B cell (primary cell): ENCODE measurements at regions not wholly inside any gene's neighbourhood (a gene's known extent, or its start where the extent isn't known, plus 50 kb on each side); places are given as distances from the start of the nearest gene placed in this dataset.

Source experiments
- ATAC-seq: fragments of 200-7000 bp; cut with Tn5 transposase; one replicate; pipeline ENCODE4 v1.10.0; 2021; ENCODE audit warnings: low read depth, mild to moderate bottlenecking, moderate number of reproducible peaks, moderate library complexity
- CTCF ChIA-PET: fragments of 350-600 bp; sonication (Branson Sonifier 250); formaldehyde crosslinking; loops from one replicate; lab custom pipeline; 2021; ENCODE audit warnings: antibody characterized with exemption, inconsistent platforms; lab: Charles Lee
- POLR2A ChIA-PET: fragments of 350-600 bp; sonication (Branson Sonifier 250); formaldehyde crosslinking; loops from one replicate; lab custom pipeline; 2021; ENCODE audit warnings: antibody characterized with exemption; lab: Charles Lee
- DNase-seq: peaks from one replicate; pipeline ENCODE4 v3.0.0; 2013
- H2AFZ ChIP-seq: 2 replicates; pipeline ENCODE4 v1.6.1; 2012; ENCODE audit warnings: mild to moderate bottlenecking, low read depth, low read length; ENCODE audit not compliant: insufficient read depth, poor library complexity, severe bottlenecking
- H3K27ac ChIP-seq, 2 donors: 1 replicate in 1 of 2; 2 replicates in 1 of 2; pipeline ENCODE4 v1.5.1; 2012 to 2013; ENCODE audit warnings: low read length in 2 of 2, mild to moderate bottlenecking in 2 of 2, moderate library complexity in 1 of 2
- H3K27me3 ChIP-seq, 4 experiments: fragments of 200-600 bp in 1 of 4; sonication (generic) in 1 of 4; replicated peaks in 1 of 4; 1 replicate in 2 of 4; 2 replicates in 2 of 4; pipeline versions ENCODE4 v1.6.1 to v1.7.0; 2013 to 2016; ENCODE audit warnings: low read length in 3 of 4, mild to moderate bottlenecking in 2 of 4, mixed read lengths in 1 of 4, moderate library complexity in 1 of 4; ENCODE audit not compliant: insufficient read depth in 4 of 4, control insufficient read depth in 3 of 4; ENCODE audit errors: control extremely low read depth in 1 of 4
- H3K36me3 ChIP-seq, 2 experiments: replicated peaks in 1 of 2; 1 replicate in 1 of 2; 2 replicates in 1 of 2; pipeline versions ENCODE4 v1.6.1 to v1.7.1; 2013; ENCODE audit warnings: low read length in 1 of 2; ENCODE audit not compliant: insufficient read depth in 2 of 2, control insufficient read depth in 1 of 2; ENCODE audit errors: control extremely low read depth in 1 of 2, extremely low read depth in 1 of 2
- H3K4me1 ChIP-seq, 2 donors: fragments of 200-600 bp in 1 of 2; sonication (generic) in 1 of 2; 1 replicate in 1 of 2; 2 replicates in 1 of 2; pipeline versions ENCODE4 v1.5.1 to v1.6.1; 2013 to 2017; ENCODE audit warnings: low read length in 2 of 2; ENCODE audit not compliant: control insufficient read depth in 2 of 2, insufficient read depth in 2 of 2
- H3K4me2 ChIP-seq: replicated peaks from 2 replicates; pipeline ENCODE3; 2012; ENCODE audit warnings: mild to moderate bottlenecking, low read depth, low read length; ENCODE audit not compliant: poor library complexity, severe bottlenecking
- H3K4me3 ChIP-seq, 5 experiments: fragments of 200-600 bp in 1 of 5; sonication (generic) in 1 of 5; 1 replicate in 3 of 5; 2 replicates in 2 of 5; pipeline versions ENCODE4 v1.5.1 to v1.7.0; 2011 to 2016; ENCODE audit warnings: low read length in 4 of 5, mild to moderate bottlenecking in 4 of 5, low read depth in 2 of 5, control low read depth in 1 of 5, moderate library complexity in 1 of 5; ENCODE audit not compliant: insufficient read depth in 1 of 5; ENCODE audit errors: control extremely low read depth in 1 of 5, extremely low read depth in 1 of 5
- H3K79me2 ChIP-seq: fragments of 200-600 bp; sonication (generic); one replicate; pipeline ENCODE4 v1.6.0; 2016; ENCODE audit warnings: low read length; ENCODE audit not compliant: control insufficient read depth, insufficient read depth
- H3K9ac ChIP-seq: fragments of 200-600 bp; sonication (generic); 2 replicates; pipeline ENCODE4 v1.6.1; 2017; ENCODE audit warnings: mild to moderate bottlenecking, low read length, moderate library complexity
- H3K9me3 ChIP-seq, 3 donors: one replicate each; pipeline versions ENCODE4 v1.6.1 to v1.7.1; 2013; ENCODE audit warnings: low read length in 2 of 3; ENCODE audit not compliant: control insufficient read depth in 2 of 3, insufficient read depth in 1 of 3; ENCODE audit errors: control extremely low read depth in 1 of 3
- H4K20me1 ChIP-seq: 2 replicates; pipeline ENCODE4 v1.6.0; 2012; ENCODE audit warnings: mild to moderate bottlenecking, low read length; ENCODE audit not compliant: insufficient read depth, control insufficient read depth, poor library complexity, severe bottlenecking
- H3K27ac Mint-ChIP-seq: one replicate; pipeline ENCODE4 v1.8.0; 2021; ENCODE audit warnings: mixed read lengths
- H3K27me3 Mint-ChIP-seq: one replicate; pipeline ENCODE4 v1.8.0; 2021; ENCODE audit warnings: mixed read lengths
- H3K4me1 Mint-ChIP-seq: one replicate; pipeline ENCODE4 v1.8.0; 2021; ENCODE audit warnings: mixed read lengths
- H3K4me3 Mint-ChIP-seq: one replicate; pipeline ENCODE4 v1.8.0; 2021; ENCODE audit warnings: mixed read lengths
- H3K9me3 Mint-ChIP-seq: one replicate; pipeline ENCODE4 v1.8.0; 2022; ENCODE audit warnings: mixed read lengths; ENCODE audit not compliant: insufficient read depth
- EZH2 ChIP-seq: IDR thresholded peaks from 2 replicates; pipeline ENCODE4 v1.6.1; 2012; ENCODE audit warnings: borderline replicate concordance, low read depth, mild to moderate bottlenecking, moderate library complexity, low read length; ENCODE audit not compliant: insufficient read depth, poor library complexity, severe bottlenecking
- WGBS: methylation state at CpG from one replicate; pipeline ENCODE4 v1.1.5; 2013; ENCODE audit warnings: missing lambda C conversion rate; ENCODE audit not compliant: insufficient coverage; 5-methylcytosine and 5-hydroxymethylcytosine counted together
- intact Hi-C: fragments of 100-400 bp; cut with micrococcal nuclease; formaldehyde crosslinking; loops from one replicate; pipeline ENCODE4 v1.10.0; 2022
- TF ChIP-seq, protein P1 (sequence below): fragments of 200-600 bp; IDR thresholded peaks from one replicate; pipeline ENCODE4 v1.8.0; 2022; ENCODE audit warnings: antibody characterized with exemption, mild to moderate bottlenecking

DNA sequence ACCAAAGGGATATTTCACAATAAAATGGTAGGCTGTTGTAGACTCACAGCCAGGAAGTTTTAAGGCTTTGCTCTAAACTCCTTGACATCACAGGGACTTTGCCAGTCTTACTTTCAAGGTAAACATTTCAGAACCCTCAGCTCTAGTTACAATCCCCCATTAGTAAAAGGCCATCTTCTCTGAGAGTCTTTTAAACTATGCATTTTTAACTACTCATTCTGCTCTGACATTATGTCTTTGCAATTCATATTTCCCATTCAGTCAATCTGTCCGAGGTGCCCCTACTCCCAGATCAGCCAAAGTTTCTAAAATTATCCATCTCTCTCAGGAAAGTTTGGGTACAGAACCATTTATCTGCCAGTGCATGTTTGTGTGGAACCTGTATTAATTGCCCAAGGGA lies 1094.1 kb downstream of the TDRD15 start:
- ATAC-seq = no peak
- H3K9me3 ChIP-seq = no peaks in the 10 kb centered on the region

DNA sequence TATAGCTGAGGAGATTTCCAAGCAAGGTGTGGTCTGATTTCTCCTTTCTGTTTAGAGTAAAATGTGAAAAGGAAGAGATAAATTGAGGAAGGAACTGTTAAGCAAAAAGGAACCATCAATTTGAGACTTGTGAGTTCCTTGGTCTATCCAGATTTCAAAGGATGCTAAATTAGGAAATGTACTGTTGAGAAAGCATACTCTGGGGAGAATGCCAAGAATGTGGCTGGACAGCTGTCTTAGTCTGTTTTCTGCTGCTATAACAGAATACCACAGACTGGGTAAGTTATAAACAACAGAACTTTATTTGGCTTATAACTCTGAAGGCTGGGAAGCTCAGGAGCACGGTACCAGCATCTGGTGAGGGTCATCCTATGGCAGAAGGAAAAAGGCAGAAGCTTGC lies 1097.2 kb downstream of the TDRD15 start:
- no peak overlapping the region for H3K27ac Mint-ChIP-seq
- H3K4me2 ChIP-seq = no peak overlapping the region
- H3K9me3 Mint-ChIP-seq = peaks cover 9% of the 10 kb centered on the region
- ChIA-PET CTCF (no interaction called here), POLR2A (no interaction called here)
- H3K4me3 Mint-ChIP-seq = no peak overlapping the region
- H3K4me3 ChIP-seq = no peak overlapping the region
- 27% methylated on average over 1 of the region's 1 CpG for WGBS
- no peaks in the 10 kb centered on the region for H3K27me3 ChIP-seq
- no peaks in the 10 kb centered on the region for H3K4me1 Mint-ChIP-seq
- ATAC-seq = no peak
- intact Hi-C loops = no loop called here
- no peak overlapping the region for H3K9ac ChIP-seq
- peaks cover 0 to 4% (median 0%) of the 10 kb centered on the region in 3 donors for H3K9me3 ChIP-seq
- no peak overlapping the region for H2AFZ ChIP-seq
- no peak for DNase-seq
- no peaks in the 10 kb centered on the region for H3K36me3 ChIP-seq
- H3K79me2 ChIP-seq = no peaks in the 10 kb centered on the region
- no peaks in the 10 kb centered on the region for H3K4me1 ChIP-seq
- no peaks in the 10 kb centered on the region for H4K20me1 ChIP-seq
- no peaks in the 10 kb centered on the region for H3K27me3 Mint-ChIP-seq
- no peak overlapping the region for H3K27ac ChIP-seq
- no peak for TF ChIP-seq EZH2
- TF ChIP-seq, protein P1, sequence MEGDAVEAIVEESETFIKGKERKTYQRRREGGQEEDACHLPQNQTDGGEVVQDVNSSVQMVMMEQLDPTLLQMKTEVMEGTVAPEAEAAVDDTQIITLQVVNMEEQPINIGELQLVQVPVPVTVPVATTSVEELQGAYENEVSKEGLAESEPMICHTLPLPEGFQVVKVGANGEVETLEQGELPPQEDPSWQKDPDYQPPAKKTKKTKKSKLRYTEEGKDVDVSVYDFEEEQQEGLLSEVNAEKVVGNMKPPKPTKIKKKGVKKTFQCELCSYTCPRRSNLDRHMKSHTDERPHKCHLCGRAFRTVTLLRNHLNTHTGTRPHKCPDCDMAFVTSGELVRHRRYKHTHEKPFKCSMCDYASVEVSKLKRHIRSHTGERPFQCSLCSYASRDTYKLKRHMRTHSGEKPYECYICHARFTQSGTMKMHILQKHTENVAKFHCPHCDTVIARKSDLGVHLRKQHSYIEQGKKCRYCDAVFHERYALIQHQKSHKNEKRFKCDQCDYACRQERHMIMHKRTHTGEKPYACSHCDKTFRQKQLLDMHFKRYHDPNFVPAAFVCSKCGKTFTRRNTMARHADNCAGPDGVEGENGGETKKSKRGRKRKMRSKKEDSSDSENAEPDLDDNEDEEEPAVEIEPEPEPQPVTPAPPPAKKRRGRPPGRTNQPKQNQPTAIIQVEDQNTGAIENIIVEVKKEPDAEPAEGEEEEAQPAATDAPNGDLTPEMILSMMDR = no peak

More for the DNA sequence above, 1094.1 kb downstream of the TDRD15 start:
- Mint-ChIP-seq H3K27me3 (no peaks in the 10 kb centered on the region), H3K4me3 (no peak overlapping the region), H3K27ac (no peak overlapping the region), H3K4me1 (no peaks in the 10 kb centered on the region), H3K9me3 (peaks cover 5% of the 10 kb centered on the region)
- no peak for TF ChIP-seq EZH2
- TF ChIP-seq, protein P1 = no peak
- no peaks in the 10 kb centered on the region for H3K4me1 ChIP-seq
- no peak overlapping the region for H2AFZ ChIP-seq
- POLR2A ChIA-PET = no interaction called here
- H3K4me3 ChIP-seq = no peak overlapping the region
- H3K4me2 ChIP-seq = no peak overlapping the region
- no peaks in the 10 kb centered on the region for H3K27me3 ChIP-seq
- no peaks in the 10 kb centered on the region for H4K20me1 ChIP-seq
- no peaks in the 10 kb centered on the region for H3K79me2 ChIP-seq
- no peaks in the 10 kb centered on the region for H3K36me3 ChIP-seq
- intact Hi-C loops = no loop called here
- DNase-seq = no peak
- no CpG with 5 or more reads among the region's 1 CpG for WGBS
- CTCF ChIA-PET = no interaction called here
- no peak overlapping the region for H3K27ac ChIP-seq
- H3K9ac ChIP-seq = no peak overlapping the region
